ENCODE measurements at regions not wholly inside any gene's neighbourhood (a gene's known extent, or its start where the extent isn't known, plus 50 kb on each side); places are given as distances from the start of the nearest gene placed in this dataset.
A peak's percentile ranks its signal among the peaks of the same experiment; 100 is the strongest.
"Not testable (repeated sequence)": the region's sequence is repeated elsewhere in the genome, so short reads cannot be mapped to it uniquely, and the experiment has no call there.

GRCh38 chr3:109656225-109656624, 318.9 kb upstream of the DPPA4 start:
- no peak for DNase-seq

- DNase-seq = no peak
These were observed 341.3 kb upstream of the DPPA4 start for GRCh38 chr3:109678600-109678999.

GRCh38 chr3:109679664-109680063, 342.3 kb upstream of the DPPA4 start:
- DNase-seq = no peak

- DNase-seq = no peak
These were observed 346.4 kb upstream of the DPPA4 start for GRCh38 chr3:109683746-109684145.

- peak in 4 of 51 donors; percentile 1 to 40 (median 22) for DNase-seq
These were observed 348.0 kb upstream of the DPPA4 start for GRCh38 chr3:109685084-109686079.

- no peak for DNase-seq
These were observed 350.3 kb upstream of the DPPA4 start for GRCh38 chr3:109687626-109688025.

DNA sequence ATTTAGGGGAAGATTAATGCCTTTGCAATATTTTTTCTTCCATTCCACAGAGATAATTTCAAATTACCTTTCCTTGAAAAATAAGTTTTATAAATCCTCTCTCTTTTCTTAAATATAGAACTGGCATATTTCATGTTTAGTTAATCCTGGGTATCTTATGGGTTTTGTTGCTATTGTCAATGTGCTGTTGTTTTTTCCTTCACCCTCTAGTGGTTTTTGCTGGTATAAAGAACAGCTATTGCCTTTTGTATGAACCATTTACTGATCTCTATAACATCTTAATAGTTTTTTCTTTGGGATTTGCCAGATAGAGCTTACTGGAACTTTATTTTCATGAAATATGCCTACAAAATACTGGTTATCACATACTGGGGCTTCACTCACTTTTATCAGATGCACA, 359.6 kb upstream of the DPPA4 start:
- DNase-seq = no peak

GRCh38 chr3:109702252-109702651, 364.9 kb upstream of the DPPA4 start:
- DNase-seq = no peak

- DNase-seq = no peak
These were observed 365.6 kb upstream of the DPPA4 start for GRCh38 chr3:109702976-109703375.

DNA sequence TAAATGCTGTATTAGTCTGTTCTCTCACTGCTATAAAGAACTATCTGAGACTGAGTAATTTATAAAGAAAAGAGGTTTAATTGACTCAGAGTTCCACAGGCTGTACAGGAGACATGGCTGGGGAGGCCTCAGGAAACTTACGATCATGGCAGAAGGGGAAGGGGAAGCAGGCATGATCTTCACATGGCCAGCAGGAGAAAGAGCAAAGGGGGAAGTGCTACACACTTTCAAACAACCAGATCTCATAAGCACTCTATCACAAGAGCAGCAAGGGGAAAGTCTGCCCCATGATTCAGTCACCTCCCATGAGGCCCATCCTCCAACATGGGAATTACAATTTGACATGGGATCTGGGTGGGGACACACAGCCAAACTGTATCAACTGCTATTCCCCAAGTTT, 367.8 kb upstream of the DPPA4 start:
- DNase-seq = not testable (repeated sequence)

GRCh38 chr3:109707617-109708016, 370.3 kb upstream of the DPPA4 start:
- DNase-seq = no peak

GRCh38 chr3:109713288-109713687, 375.9 kb upstream of the DPPA4 start:
- no peak for DNase-seq

- DNase-seq = no peak
These were observed 378.4 kb upstream of the DPPA4 start for GRCh38 chr3:109715707-109716106.

GRCh38 chr3:109718850-109719249, 381.5 kb upstream of the DPPA4 start:
- no peak for DNase-seq

DNA sequence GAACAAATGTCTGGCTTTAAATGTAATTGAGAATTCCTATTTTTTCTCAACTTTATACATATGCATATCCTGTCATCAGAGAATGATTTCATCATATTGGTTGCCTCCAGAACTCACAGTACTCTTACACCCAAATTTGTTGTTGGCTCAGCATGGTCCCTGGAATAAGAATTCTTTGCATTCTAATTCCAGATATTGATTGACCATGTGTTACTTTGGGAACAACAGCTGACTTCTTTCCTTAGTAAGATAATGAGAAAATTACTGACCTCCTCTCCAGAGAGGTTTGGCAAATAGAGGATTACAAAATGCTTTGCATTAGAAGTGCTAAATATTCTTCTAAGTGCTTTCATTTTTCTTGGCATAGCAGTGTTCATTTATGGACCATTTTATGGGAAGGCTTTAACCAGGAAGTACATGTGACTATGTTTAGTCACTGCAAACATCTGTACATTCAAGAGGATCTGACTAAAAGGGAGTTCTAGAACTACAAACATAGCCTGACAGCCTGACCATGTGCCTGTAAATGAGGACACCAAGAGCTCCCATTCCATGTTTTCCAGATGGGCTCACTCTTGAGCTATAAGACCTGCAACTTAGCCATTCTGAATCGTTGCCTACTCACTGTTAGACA, 391.6 kb upstream of the DPPA4 start:
- DNase-seq = no peak

DNA sequence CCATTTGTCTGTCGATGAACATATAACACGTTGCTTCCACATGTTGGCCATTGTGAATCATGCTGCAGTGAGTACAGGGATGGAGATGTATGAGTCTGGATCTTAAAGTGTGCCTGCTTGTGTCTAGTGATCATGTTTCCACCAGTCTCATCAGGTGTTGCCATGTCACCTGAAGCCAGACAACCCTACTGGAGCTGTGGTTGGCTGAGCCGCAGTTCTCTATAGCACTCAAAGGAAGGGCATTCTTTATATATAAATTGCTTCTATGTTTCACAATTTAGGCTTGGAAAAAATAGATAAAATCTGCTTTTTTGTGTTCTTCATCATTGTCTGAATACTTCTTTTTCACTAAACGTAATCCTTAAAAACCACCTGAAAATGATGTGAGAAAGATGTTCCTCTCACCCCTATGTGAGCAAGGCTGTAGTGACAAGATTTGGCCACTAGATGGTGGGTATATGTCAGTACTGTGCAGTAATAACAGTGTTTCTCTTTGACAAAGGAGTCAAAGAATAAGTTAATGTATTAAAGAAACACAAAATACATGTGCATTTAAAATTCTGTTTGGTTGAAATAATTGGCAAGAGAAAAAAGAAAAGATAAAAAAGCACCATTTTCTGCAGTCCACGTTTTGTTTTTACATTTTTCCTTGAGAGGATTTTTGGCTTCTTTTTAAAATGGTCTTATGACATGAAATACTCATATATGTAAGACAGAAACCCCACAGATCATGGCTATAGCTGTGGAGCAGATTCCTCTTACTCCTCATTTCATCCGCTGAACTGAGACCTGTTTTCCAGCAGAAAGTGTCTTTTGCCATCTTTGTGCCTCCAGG, 394.5 kb upstream of the DPPA4 start:
- peak in 15 of 51 donors; percentile 0 to 36 (median 8) for DNase-seq

DNA sequence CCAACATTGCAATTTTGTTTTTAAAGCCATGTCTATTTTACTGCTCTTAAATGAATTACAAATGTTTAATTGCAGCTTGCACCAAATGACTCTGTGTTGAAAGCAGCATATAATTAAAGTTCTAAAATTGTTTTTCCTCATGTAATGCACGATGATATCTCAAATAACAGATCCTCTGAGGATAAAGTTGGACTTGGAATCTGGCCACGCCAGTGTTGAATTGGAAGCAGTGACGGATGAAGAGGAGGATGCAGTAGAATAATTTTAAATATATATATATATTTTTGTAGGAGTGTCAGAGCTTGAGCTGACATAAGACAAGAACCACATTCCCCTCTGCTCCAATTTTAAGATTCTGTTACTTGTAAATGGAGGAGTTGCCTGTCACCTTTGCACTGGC, 406.6 kb upstream of the DPPA4 start:
- no peak for DNase-seq

GRCh38 chr3:109772520-109772919, 435.2 kb upstream of the DPPA4 start:
- DNase-seq = no peak

DNA sequence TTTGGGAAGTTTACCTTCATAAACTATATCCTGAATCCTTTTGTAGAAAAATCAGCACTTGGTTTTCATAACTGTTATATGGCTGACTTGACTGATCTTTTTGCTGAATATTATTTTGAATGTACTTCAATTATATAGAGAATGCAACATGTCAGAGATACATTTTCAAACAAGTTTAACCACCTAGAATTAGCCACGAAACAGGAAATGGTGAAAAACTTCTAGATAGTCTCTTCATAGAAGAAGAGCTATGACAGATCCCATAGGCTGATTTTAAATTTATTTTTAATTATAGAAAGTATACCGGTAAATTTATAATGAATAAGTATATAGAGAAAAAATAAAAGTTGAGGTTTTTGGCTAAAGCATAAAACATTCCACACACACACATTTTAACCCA, 436.8 kb upstream of the DPPA4 start:
- no peak for DNase-seq

DNA sequence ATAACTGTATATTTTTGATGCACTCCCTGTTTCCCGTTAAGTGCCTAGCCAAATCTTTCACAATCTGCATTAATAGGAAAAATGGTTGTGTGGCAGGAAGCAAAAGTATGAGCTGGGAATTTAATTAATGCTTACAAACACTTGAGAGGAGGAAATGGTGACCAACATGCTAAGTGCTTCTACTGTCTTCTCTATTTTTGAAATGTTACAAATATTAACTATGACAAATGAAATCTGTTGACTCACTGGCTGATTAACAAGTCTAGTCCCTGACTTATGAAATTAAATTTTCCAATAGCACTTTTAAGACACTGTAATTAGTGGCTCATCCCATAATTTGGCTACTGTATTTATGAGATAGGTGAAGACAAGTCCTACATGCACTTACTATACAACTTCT, 446.9 kb upstream of the DPPA4 start:
- DNase-seq = no peak

DNA sequence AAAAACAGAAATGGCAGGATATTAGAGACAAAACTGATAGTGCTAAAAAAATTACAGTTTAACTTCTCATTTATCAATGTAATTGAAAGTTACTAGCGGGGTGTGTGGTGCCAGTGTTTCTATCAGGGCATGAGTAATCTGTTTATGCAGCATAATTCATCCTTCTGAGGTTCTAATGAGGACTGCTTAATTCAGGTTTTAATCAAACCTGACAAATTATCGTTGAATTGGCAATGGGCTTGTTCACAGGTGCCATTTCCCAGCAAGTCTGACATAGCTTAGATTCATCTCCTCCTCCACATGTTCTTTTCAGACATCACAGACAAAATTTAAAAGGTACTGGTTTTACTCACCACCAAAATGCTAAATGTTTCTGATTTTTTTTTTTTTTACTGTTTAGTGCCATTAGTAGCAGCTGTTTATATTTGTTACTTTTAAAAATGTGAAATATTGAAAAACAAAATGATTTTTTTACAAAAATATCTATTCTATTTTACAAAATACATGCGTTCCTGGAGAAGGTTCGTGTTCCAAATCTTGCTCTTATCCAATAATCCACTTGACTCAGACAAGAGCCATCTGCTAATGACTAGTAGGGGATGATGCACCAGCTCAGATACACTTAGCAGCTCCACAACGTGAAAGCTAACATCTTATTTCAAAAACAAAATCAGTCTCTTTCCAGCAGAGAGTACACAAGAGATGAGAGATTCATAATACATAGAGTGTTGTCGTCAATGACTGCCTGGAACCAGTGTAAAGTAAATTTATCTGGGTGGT, 447.7 kb upstream of the DPPA4 start:
- peak in 1 of 51 donors; percentile 3 for DNase-seq
